GM12865 (cell line): ENCODE measurements at regions not wholly inside any gene's neighbourhood (a gene's known extent, or its start where the extent isn't known, plus 50 kb on each side); places are given as distances from the start of the nearest gene placed in this dataset.

Experiments used
- DNase-seq: peaks from one replicate; pipeline ENCODE4 v3.0.0; 2010; ENCODE audit warnings: low read depth
- H3K4me3 ChIP-seq: 2 replicates; pipeline ENCODE4 v1.5.1; 2011; ENCODE audit warnings: mild to moderate bottlenecking, low read depth, low read length, control low read depth
- TF ChIP-seq, protein P1 (sequence below): IDR thresholded peaks from 2 replicates; pipeline ENCODE4 v1.5.1; 2011; ENCODE audit warnings: low read length, control low read depth, low read depth, inconsistent platforms; ENCODE audit not compliant: insufficient read depth; ENCODE audit errors: missing control alignments

DNA sequence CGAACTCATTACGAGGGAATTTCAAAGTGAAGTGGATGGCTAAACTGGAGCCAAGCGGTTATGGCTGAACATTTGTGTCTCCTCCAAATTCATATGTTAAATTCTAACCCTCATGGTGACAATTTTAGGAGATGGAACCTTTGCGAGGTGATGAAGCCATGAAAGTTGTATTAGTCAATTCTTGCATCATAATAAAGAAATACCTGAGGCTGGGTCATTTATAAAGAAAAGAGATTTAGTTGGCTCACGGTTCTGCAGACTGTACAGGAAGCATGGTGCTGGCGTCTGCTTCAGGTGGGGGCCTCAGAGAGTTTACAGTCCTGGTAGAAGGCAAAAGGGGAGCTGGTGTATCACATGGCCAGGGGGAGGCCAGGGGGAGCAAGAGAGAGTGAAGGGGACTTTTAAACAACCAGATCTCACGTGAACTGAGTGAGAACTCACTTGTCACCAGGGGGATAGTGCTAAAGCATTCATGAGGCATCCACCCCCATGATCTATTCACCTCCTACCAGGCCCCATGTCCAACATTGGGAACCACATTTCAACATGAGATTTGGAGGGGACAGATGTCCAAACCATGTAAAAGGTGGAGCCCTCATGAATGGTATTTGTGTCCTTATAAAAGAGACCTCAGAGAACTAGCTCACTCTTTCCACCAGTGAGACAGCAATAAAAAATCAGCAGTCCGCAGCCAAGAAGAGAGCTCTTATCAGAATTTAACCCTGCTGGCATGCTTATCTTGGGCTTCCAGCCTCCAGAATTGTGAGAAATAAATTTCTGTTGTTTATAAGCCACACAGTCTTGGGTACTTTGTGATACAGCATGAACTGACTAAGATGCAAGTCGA lies 143.4 kb downstream of the MTRR start:
- H3K4me3 ChIP-seq: no peak overlapping the region
- TF ChIP-seq, protein P1, sequence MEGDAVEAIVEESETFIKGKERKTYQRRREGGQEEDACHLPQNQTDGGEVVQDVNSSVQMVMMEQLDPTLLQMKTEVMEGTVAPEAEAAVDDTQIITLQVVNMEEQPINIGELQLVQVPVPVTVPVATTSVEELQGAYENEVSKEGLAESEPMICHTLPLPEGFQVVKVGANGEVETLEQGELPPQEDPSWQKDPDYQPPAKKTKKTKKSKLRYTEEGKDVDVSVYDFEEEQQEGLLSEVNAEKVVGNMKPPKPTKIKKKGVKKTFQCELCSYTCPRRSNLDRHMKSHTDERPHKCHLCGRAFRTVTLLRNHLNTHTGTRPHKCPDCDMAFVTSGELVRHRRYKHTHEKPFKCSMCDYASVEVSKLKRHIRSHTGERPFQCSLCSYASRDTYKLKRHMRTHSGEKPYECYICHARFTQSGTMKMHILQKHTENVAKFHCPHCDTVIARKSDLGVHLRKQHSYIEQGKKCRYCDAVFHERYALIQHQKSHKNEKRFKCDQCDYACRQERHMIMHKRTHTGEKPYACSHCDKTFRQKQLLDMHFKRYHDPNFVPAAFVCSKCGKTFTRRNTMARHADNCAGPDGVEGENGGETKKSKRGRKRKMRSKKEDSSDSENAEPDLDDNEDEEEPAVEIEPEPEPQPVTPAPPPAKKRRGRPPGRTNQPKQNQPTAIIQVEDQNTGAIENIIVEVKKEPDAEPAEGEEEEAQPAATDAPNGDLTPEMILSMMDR: peak; percentile 13
- DNase-seq: peak; percentile 20

DNA sequence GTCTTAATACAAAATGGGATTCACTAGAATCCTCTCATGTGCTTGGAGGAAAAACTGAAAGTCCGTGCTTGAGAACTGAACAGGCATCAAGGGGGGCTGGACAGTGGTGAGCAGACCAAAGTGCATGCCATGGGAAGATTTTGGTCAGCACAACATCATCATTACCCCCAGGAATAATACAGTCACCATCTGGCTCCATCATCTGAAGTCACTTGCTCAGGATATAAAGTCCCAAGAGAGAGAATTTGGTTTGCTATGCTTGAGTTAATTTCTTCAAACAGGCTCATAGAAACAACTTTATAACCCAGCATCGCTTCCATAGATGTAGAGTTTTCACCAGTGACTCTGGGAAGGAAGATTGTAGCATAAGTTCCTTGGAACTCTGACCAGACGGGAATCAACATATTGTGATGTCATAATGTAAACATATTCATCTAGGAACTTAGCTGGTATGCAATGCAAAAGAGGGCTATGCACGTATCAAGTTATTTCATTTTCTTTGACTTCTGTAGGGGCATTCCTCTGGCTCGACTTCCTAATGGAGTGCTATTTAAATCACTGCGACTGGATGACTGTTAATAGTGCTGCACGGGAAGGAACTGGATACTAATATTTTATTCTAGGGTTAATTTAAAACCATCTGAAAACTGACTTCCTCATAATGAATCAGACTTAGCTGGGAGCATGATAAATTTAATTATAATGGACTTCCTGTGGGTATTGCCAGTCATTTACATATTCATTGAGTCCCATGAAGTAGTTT lies 145.2 kb downstream of the MTRR start:
- TF ChIP-seq, protein P1: no peak
- no peak overlapping the region for H3K4me3 ChIP-seq
- DNase-seq: no peak

DNA sequence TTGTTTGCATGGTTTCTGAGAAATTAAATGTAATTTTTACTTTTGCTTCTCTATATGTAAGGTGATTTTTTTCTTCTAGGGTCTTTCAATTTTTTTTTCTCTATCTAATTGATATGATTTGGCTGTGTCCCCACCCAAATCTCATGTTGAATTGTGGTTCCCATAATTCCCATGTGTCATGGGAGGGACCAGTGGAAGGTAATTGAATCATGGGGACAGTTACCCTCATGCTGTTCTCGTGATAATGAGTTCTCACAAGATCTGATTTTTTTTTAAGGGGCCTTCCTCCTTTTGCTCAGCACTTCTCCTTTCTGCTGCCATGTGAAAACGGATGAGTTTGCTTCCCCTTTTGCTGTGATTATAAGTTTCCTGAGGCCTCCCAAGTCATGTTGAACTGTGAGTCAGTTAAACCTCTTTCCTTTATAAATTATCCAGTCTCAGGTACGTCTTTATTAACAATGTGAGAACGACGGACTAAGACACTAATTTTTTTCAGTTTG lies 150.8 kb downstream of the MTRR start:
- TF ChIP-seq, protein P1: no peak
- H3K4me3 ChIP-seq: no peak overlapping the region
- peak; percentile 14 for DNase-seq

DNA sequence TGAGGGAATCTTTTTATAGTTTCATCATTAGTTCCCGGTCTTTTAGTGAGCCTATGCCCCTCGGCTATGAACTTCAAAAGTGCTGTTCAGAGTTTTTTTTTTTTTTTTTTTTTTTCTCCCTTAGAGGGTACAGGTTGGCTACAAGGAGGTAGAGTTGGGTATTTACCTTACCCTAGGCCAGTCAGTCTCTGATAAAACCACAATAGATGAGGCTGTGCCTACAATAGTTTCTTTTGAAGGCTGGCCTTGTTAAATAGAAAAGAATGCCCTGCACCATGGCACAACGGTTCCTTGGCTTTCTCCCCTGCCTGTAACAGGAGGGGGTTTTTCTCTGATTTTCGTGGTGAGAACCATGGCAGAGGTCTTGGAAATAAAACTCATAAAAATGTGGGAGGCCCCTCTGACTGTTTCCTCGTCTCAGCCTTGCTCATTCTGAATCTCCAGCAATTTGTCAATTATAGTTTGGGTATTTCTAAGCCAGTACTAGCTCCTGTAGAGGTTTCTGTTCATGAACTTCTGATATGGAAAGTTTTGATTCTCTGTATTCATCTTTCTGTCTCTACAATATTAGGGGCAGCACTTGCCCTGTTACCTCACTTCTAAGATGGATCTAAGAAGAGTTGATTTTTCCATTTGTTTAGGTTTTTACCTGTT lies 152.0 kb downstream of the MTRR start:
- TF ChIP-seq, protein P1: no peak
- no peak for DNase-seq
- no peak overlapping the region for H3K4me3 ChIP-seq

DNA sequence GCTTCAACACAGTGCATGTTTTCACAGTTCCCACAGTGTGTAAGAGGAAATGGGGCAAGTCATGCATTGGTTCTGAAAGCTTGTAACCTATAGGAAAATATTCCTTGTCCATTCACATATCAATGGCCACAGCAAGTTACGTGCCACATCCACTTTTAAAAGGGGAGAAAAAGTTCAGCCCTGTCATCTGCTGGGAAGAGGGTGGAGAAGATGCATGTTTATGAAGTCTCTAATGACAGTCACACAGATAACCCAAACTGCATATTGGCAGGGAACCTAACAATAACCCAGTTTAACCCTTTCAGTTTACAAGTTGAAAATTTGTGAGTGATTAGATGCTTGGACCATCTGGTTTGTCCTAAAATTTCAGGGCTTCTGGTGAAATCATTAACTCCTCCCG lies 159.3 kb downstream of the MTRR start:
- TF ChIP-seq, protein P1: no peak
- no peak overlapping the region for H3K4me3 ChIP-seq
- no peak for DNase-seq

DNA sequence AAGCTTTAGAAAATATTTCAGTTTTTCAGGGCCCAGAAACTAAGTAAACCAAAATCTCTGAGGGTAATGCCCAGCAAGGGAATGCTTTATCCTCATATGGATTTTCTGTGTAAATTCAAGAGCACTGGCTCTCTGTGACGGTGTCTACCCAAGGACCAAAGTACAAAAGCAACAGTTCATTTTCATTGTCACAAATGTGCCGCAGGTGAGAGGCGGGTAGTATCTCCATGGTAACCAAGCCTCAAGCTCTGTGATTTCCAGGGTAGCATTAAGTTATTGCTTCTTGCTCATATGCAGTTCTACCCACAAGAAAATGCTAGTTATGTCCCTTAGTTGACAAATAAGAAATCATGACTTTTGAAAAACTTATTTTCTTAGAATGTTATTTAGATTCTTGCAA lies 164.3 kb downstream of the MTRR start:
- TF ChIP-seq, protein P1: no peak
- no peak for DNase-seq
- H3K4me3 ChIP-seq: no peak overlapping the region
